Calu3 (cell line): ENCODE measurements at regions not wholly inside any gene's neighbourhood (a gene's known extent, or its start where the extent isn't known, plus 50 kb on each side); places are given as distances from the start of the nearest gene placed in this dataset.

Experiments
- BruUV-seq: library from RNA; stranded (reverse); fragments of 400-500 nt; replicated peaks from 2 replicates; lab custom pipeline; 2021; lab: Mats Ljungman, UMichigan
- CTCF ChIA-PET: fragments of 300-600 bp; sonication (Branson Sonifier 250); formaldehyde crosslinking; loops from one replicate; lab custom pipeline; 2022; ENCODE audit warnings: antibody characterized with exemption; lab: Charles Lee
- DNase-seq: peaks from one replicate; pipeline ENCODE4 v3.0.0; 2022
- H3K27ac Mint-ChIP-seq: one replicate; pipeline ENCODE4 v1.8.0; 2022; ENCODE audit warnings: mixed read lengths; ENCODE audit not compliant: unreplicated experiment
- H3K27me3 Mint-ChIP-seq: one replicate; pipeline ENCODE4 v1.8.0; 2022; ENCODE audit warnings: mixed read lengths; ENCODE audit not compliant: unreplicated experiment
- H3K36me3 Mint-ChIP-seq: one replicate; pipeline ENCODE4 v1.8.0; 2022; ENCODE audit warnings: mild to moderate bottlenecking, moderate library complexity, mixed read lengths; ENCODE audit not compliant: insufficient read depth, unreplicated experiment
- H3K4me1 Mint-ChIP-seq: one replicate; pipeline ENCODE4 v1.8.0; 2022; ENCODE audit warnings: mild to moderate bottlenecking, low read depth, mixed read lengths; ENCODE audit not compliant: unreplicated experiment
- H3K4me3 Mint-ChIP-seq: one replicate; pipeline ENCODE4 v1.8.0; 2022; ENCODE audit warnings: mild to moderate bottlenecking, low read depth, moderate library complexity, mixed read lengths; ENCODE audit not compliant: unreplicated experiment
- H3K9me3 Mint-ChIP-seq: one replicate; pipeline ENCODE4 v1.8.0; 2022; ENCODE audit warnings: low read depth, mixed read lengths; ENCODE audit not compliant: unreplicated experiment
- CTCF ChIP-seq: fragments of 200-600 bp; IDR thresholded peaks from one replicate; pipeline ENCODE4 v1.8.0; 2022; ENCODE audit warnings: antibody characterized with exemption; ENCODE audit not compliant: unreplicated experiment
- intact Hi-C: fragments of 100-400 bp; cut with micrococcal nuclease; formaldehyde crosslinking; loops from one replicate; pipeline ENCODE4 v1.10.0; 2022; ENCODE audit not compliant: unreplicated experiment

- peaks cover 3% of the 10 kb centered on the region for H3K27me3 Mint-ChIP-seq
- H3K4me1 Mint-ChIP-seq = no peaks in the 10 kb centered on the region
- H3K27ac Mint-ChIP-seq = no peak overlapping the region
- H3K36me3 Mint-ChIP-seq = no peaks in the 10 kb centered on the region
- intact Hi-C loops = no loop called here
- CTCF ChIA-PET = interaction anchor here (0.6 kb wide), 1 partner anchor 437 kb away, joined by 4 read pairs; no protein-coding TSS in a partner anchor
- no peak for DNase-seq
- no peak overlapping the region for H3K4me3 Mint-ChIP-seq
- BruUV-seq = no TSS peak
- H3K9me3 Mint-ChIP-seq = peaks cover 2% of the 10 kb centered on the region
- no peak for TF ChIP-seq CTCF
These were observed 259.1 kb downstream of the TDRD15 start for GRCh38 chr2:21382701-21383520.

GRCh38 chr2:21386666-21387065 is 262.9 kb downstream of the TDRD15 start:
- H3K4me1 Mint-ChIP-seq = no peaks in the 10 kb centered on the region
- DNase-seq = no peak
- peaks cover 15% of the 10 kb centered on the region for H3K27me3 Mint-ChIP-seq
- no peak overlapping the region for H3K4me3 Mint-ChIP-seq
- intact Hi-C loops = no loop called here
- peaks cover 2% of the 10 kb centered on the region for H3K9me3 Mint-ChIP-seq
- TF ChIP-seq CTCF = no peak
- BruUV-seq = no TSS peak
- H3K36me3 Mint-ChIP-seq = no peaks in the 10 kb centered on the region
- CTCF ChIA-PET = no interaction called here
- H3K27ac Mint-ChIP-seq = no peak overlapping the region

GRCh38 chr2:21392649-21393048 is 268.9 kb downstream of the TDRD15 start:
- no peak overlapping the region for H3K4me3 Mint-ChIP-seq

GRCh38 chr2:21393173-21393572 is 269.4 kb downstream of the TDRD15 start:
- Mint-ChIP-seq H3K27ac (no peak overlapping the region), H3K9me3 (no peaks in the 10 kb centered on the region), H3K4me3 (no peak overlapping the region), H3K36me3 (no peaks in the 10 kb centered on the region), H3K27me3 (peaks cover 9% of the 10 kb centered on the region), H3K4me1 (no peaks in the 10 kb centered on the region)
- no TSS peak for BruUV-seq
- CTCF ChIA-PET = no interaction called here
- no peak for TF ChIP-seq CTCF
- intact Hi-C loops = no loop called here
- DNase-seq = no peak

More at GRCh38 chr2:21392649-21393048, 268.9 kb downstream of the TDRD15 start:
- no peaks in the 10 kb centered on the region for H3K36me3 Mint-ChIP-seq
- no peaks in the 10 kb centered on the region for H3K4me1 Mint-ChIP-seq
- peaks cover 14% of the 10 kb centered on the region for H3K27me3 Mint-ChIP-seq
- BruUV-seq = no TSS peak
- intact Hi-C loops = no loop called here
- no peak for TF ChIP-seq CTCF
- H3K9me3 Mint-ChIP-seq = peaks cover 2% of the 10 kb centered on the region
- CTCF ChIA-PET = no interaction called here
- no peak for DNase-seq
- H3K27ac Mint-ChIP-seq = no peak overlapping the region
